HCEC 1CT (cell line): ENCODE measurements at regions not wholly inside any gene's neighbourhood (a gene's known extent, or its start where the extent isn't known, plus 50 kb on each side); places are given as distances from the start of the nearest gene placed in this dataset.

Source experiments
- DNase-seq: peaks from one replicate; pipeline ENCODE4 v3.0.0-alpha.2; 2017

- DNase-seq: no peak
Observed at GRCh38 chr15:77786181-77786890, 153.6 kb upstream of the LINGO1 start.

- DNase-seq: peak; percentile 29
Observed at GRCh38 chr15:77784361-77785292, 151.9 kb upstream of the LINGO1 start.

GRCh38 chr15:77783636-77784035 is 150.9 kb upstream of the LINGO1 start:
- DNase-seq: no peak

- DNase-seq: no peak
Observed at GRCh38 chr15:77782691-77783090, 150.0 kb upstream of the LINGO1 start.

- no peak for DNase-seq
Observed at GRCh38 chr15:77781946-77782240, 149.2 kb upstream of the LINGO1 start.

GRCh38 chr15:77781151-77781945 is 148.6 kb upstream of the LINGO1 start:
- DNase-seq: no peak

GRCh38 chr15:77778802-77779201 is 146.1 kb upstream of the LINGO1 start:
- no peak for DNase-seq

GRCh38 chr15:77775837-77776236 is 143.1 kb upstream of the LINGO1 start:
- no peak for DNase-seq

GRCh38 chr15:77775373-77775772 is 142.7 kb upstream of the LINGO1 start:
- DNase-seq: no peak

GRCh38 chr15:77774350-77774749 is 141.6 kb upstream of the LINGO1 start:
- no peak for DNase-seq

GRCh38 chr15:77773903-77774302 is 141.2 kb upstream of the LINGO1 start:
- no peak for DNase-seq

GRCh38 chr15:77772641-77773402 is 140.1 kb upstream of the LINGO1 start:
- no peak for DNase-seq

- no peak for DNase-seq
Observed at GRCh38 chr15:77771616-77772015, 138.9 kb upstream of the LINGO1 start.

- DNase-seq: no peak
Observed at GRCh38 chr15:77769700-77770099, 137.0 kb upstream of the LINGO1 start.

GRCh38 chr15:77768521-77769078 is 135.9 kb upstream of the LINGO1 start:
- no peak for DNase-seq

GRCh38 chr15:77768107-77768506 is 135.4 kb upstream of the LINGO1 start:
- no peak for DNase-seq

GRCh38 chr15:77764095-77764494 is 131.4 kb upstream of the LINGO1 start:
- DNase-seq: no peak

- no peak for DNase-seq
Observed at GRCh38 chr15:77762747-77763355, 130.1 kb upstream of the LINGO1 start.

GRCh38 chr15:77759896-77760592 is 127.3 kb upstream of the LINGO1 start:
- DNase-seq: no peak

GRCh38 chr15:77753939-77754338 is 121.2 kb upstream of the LINGO1 start:
- no peak for DNase-seq

GRCh38 chr15:77753281-77753873 is 120.7 kb upstream of the LINGO1 start:
- no peak for DNase-seq
